ENCODE measurements at regions not wholly inside any gene's neighbourhood (a gene's known extent, or its start where the extent isn't known, plus 50 kb on each side); places are given as distances from the start of the nearest gene placed in this dataset.

GRCh38 chr12:97899529-97899928 is 436.9 kb downstream of the RMST start:
- TF ChIP-seq, protein P1, sequence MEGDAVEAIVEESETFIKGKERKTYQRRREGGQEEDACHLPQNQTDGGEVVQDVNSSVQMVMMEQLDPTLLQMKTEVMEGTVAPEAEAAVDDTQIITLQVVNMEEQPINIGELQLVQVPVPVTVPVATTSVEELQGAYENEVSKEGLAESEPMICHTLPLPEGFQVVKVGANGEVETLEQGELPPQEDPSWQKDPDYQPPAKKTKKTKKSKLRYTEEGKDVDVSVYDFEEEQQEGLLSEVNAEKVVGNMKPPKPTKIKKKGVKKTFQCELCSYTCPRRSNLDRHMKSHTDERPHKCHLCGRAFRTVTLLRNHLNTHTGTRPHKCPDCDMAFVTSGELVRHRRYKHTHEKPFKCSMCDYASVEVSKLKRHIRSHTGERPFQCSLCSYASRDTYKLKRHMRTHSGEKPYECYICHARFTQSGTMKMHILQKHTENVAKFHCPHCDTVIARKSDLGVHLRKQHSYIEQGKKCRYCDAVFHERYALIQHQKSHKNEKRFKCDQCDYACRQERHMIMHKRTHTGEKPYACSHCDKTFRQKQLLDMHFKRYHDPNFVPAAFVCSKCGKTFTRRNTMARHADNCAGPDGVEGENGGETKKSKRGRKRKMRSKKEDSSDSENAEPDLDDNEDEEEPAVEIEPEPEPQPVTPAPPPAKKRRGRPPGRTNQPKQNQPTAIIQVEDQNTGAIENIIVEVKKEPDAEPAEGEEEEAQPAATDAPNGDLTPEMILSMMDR (conservative IDR thresholded peaks at IDR 0.05 in 1 of 2, IDR thresholded peaks at IDR 0.05 in 1 of 2; ENCODE audit: extremely low read depth in 1 of 2, insufficient read depth in 1 of 2, low read depth in 1 of 2, low read length in 2 of 2), result no peak
- no peak for TF ChIP-seq EZH2 (IDR thresholded peaks at IDR 0.05; ENCODE audit: borderline replicate concordance, low read length)
